T-helper 2 cell (primary cell): ENCODE measurements at regions not wholly inside any gene's neighbourhood (a gene's known extent, or its start where the extent isn't known, plus 50 kb on each side); places are given as distances from the start of the nearest gene placed in this dataset.

Experiments
- DNase-seq, 5 experiments: peaks; one replicate each; pipeline versions ENCODE4 v3.0.0 to v3.0.0-alpha.2; 2012 to 2022

DNA sequence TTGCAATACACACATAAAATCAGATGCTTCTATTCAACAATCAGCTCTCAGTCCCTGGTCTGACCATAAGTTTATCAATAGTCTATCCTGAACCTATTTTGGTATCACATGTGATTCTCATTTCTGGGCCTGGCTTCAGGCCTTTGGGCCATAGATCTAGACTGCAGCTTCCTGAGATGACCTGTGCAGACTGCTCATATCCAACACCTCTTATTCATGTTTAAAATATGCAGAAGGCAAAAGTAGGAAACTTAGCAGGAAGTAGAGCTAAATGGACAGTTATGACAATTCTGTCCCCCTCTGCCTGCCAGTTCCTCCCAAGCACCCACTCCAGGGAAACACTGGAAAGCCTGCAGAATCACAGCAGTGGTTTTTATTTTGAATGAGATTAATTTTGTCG lies 53.3 kb downstream of the C7orf25 start:
- DNase-seq = no peak

DNA sequence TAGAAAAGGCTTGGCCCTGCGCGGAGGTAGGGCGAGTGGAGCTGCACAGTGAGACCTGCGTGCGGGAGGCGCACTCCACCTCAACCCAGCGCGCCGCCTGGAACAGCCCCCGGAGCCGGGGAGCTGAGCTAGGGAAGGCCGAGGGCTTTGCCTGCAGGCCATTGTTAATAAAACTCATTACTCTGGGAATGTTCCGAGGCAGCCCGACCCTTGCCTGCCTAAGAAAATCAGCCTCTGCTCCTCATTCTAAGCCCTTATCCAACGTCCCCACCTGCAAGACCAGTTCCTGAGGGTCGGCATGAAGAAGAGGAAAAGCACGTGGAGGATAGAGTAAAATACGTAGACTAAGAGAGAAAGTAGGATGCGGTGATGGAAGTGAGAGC lies 55.3 kb downstream of the C7orf25 start:
- no peak for DNase-seq

DNA sequence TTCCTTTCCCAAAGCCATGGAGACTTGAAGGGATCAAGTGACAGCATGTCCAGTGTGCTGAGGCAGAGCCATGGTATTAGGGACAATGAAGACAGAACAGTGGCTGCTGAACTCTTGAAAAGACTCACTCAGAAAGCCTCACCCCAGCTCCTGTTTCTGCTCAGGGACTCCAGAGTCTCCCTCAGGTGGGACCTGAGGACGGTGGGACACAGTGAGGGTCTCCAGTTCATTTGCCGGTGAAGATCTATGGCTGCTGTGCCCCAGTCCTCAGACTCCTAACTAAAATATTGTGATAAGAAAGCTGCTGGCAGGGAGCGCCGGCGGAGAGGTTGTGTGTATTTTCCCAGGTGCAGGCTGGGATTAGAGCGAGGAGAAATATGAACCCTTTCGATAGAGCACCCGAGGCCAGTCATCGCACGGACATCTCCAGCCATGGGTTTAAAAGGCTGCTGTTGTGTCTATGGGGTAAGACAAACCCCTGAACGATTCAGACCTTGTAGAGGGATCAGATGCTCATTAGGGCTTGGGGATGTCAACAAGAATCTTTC lies 57.2 kb downstream of the C7orf25 start:
- no peak for DNase-seq

DNA sequence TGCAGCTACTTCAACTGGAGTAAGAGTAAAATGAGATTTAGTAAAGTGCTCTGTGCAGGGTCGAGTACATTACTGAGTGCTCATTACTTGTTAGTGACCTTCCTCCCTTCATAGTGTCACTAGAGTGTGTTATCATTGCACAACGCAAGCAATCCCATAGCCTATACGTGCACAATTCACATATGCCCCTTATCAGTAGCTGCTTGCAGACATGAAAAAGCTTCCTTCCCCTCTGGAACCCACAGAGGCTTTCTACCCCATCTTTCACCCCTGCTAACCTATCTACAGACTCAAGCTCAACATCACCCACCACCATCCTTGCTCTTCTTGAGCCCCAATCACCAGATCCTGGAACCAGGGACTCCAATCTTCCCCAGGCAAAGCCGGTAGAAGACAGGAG lies 59.3 kb downstream of the C7orf25 start:
- DNase-seq = no peak

DNA sequence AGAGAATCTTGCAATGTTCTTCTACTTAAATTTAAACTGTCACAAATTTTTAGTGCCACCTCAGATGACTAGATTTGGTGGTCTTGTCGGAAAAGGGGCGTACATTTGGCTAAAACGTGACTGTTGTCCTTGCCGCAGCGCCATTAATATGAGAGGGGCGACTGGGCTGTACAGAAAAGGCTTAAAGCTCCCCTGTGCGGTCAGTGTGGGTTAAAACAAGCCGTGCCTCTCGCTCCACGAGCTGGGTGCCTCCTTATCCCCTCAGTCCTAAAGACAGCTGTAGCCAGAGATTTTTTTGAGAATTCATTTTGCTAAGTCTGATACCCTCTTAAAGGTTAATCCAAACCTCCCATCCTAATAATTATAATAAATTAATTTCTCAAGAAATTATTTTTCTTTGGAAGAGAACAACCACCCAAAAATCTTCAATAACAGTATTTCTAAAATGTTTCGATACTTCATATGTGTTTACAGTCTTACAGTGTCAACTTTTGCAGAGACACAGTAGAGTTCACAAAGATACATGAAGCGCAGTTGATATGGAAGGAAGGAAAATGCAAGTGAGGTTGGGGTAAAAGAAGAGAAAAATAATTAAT lies 68.6 kb downstream of the C7orf25 start:
- DNase-seq = peak in 1 of 5 experiments; percentile 21

DNA sequence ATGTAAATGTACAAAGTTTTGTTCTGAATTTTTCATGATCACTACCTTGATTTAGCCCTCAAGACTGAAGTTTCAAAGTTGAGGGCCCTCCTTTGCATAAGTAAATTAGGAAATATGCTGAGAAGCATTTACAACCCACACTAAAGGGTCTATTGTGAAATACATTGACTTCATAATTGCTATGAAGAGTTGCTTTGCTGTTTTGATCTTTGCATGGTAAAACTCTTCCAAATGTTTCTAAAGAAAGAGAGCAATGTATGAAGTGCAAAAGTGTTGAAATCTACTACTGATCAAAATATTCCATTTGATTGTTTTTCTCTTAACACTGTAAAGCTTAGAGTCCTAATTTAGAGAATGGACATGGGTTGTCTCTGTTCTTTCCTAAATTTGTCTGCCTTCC lies 77.2 kb downstream of the C7orf25 start:
- no peak for DNase-seq

DNA sequence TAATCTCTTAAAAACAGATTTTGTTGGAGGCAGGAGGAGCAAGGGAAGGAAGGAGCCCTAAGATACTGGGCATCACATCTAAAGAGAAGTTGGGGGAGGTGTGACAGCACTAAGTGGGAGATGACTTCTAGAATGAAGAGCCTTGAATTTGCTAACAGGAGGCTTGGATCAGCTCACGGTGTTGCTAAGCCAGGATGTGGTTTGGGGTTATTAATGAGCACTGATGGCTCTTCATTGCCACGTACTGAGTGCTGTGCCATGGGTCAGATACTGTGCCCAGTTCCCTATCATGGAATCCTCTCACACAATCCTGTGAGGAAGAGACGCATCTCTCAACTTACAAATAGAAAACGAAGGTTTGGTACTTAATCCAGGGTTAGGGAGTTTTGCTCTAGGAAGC lies 78.5 kb downstream of the C7orf25 start:
- DNase-seq = no peak

DNA sequence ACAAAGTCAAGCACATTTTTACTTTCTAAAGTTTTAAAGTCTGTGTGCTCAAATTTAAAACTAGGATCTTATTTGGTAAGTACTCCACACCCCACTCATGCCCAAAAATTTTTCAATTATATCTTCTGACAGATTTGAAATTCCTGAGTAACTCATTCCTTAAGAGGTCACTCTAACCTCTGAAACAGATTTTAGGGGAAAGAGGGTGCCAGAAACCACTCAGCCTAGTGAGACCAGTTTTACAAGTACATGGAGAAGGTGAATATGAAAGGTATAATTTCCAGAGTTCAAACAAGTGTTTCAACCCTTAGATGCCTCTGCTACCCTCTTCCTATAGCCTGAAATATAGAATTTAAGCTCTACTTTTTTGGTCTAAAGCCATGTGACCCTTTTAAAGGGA lies 79.2 kb downstream of the C7orf25 start:
- DNase-seq = no peak

DNA sequence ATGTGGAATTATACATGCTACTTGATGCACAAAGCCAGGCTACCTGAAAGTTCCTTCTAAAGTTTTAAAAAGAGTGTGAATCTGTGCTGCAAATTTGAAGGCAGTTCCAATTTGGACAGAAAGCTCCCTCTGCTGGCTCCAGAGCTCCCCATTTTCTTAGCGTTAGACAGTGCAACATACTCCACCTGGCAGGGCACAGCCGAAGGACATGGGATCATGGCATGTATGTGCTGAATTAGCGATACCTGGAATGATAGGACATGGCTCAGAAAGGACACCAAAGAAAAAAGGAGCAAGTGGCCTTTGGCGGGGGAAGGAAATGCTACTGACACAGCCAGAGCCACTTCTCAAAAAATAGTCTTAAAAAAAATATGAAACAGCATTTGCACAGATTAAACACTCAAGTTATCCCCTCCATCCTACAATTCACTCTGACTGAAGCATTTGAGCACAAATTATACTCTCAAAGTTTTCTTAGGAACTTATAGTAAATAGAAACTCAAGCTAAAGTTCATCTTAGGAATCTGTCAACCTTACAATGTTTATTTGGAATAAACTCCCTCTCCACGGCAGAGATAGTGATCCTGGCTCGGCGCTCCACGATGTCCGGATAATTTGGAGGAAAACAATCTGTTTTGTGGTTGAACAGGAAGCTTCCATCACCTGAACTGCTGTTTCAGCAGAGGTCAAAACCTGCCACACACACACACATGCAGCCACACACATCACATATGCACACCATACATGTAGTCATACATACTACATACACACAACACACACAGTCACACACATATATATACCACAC lies 80.0 kb downstream of the C7orf25 start:
- no peak for DNase-seq

DNA sequence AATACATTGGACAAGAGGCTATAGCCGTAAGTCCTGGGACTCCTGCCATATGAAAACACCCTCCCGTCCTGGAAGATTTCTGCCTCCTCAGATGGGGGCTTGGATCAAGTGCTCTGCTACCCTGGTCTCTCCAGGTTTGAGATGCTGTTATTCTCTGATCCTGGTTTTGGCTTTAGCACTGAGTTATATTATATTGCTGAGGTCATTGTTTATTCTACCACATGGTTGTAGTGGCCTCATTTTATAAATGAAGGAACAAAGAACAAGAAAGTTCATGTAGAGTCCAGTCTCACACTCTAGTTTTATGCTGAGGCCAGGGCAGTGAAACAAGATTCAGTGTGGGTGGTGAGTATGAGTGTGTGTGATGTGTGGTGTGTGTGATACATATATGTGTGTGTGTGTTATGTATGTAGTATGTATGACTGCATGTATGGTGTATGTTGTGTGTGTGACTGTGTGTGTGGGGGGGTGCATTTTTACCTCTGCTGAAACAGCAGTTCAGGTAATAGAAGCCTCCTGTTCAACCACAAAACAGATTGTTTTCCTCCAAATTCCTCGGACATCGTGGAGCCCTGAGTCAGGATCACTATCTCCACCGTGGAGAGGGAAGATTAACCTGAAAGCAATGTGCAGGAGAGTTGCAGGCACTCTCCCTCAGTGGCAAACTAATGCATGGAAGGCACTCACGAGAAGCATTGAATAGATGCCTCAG lies 80.7 kb downstream of the C7orf25 start:
- DNase-seq = no peak

DNA sequence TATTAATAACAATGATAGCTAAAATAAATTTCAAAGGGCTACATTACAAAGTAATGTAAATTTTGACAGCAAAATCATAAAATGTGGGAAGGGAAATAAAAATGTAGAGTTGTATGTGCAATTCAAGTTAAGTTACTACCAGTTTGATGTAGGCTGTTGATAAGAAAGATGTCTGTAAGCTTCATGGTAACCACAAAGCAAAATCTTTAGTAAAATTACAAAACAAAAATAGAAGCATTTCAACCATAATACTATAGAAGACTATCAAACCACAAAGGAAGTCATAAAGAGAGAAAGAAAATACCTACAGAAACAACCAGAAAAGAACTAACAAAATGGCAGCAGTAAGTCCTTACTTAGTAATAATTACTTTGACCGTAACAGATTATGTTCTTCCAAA lies 99.1 kb downstream of the C7orf25 start:
- DNase-seq = no peak

DNA sequence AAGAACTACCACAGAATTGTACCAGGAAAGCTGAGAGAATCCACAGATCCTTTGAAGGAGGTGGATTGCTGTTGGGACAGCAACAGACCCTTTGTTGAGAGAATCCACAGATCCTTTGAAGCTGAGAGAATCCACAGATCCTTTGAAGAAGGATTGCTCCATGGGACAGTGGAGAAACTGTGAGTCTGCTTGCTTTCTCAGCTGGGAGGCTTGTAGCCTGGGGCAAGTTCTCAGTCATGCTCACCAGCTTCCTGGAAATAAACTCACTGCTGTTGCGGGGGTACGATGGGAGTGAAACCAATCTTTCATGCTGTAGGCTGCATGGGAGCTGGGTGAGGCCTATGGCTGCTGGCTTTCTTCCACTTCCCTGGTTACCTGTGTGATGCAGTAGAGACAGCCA lies 106.3 kb downstream of the C7orf25 start:
- no peak for DNase-seq

DNA sequence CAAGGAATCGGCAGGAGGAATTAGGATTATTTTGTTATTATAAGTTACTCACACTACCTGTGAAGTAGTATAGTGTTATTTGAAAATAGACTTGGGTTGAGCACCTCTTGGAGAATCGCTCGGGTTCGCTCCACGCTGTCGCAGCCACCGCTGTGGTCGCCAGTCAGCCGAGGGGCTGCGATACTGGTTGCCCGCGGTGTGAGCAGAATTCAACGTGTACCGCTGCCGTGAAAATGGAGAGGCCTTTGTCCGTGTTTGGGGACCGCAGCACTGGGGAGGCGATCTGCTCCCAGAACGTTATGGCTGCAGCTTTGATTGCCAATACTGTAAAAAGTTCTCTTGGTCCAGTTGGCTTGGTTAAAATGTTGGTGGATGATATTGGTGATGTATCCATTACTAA lies 117.2 kb downstream of the C7orf25 start:
- DNase-seq = no peak

DNA sequence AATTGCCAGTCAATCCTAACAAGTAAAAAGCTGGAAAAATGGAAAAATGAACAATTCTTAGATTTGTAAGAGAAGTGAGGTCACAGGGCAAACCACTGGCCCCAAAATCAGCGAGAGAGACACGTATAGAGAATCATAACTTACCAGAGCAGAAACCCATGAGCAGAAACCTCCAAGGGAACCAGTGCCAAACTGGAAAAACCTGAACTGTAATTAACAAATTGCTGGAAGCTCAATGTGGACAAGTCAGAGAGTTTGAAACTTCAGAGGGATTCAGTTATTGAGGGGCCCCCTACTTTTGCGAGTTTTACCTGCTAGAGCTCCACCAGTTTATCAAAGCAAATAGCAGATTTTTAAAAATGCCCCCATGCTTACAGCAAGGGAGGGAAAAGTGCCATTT lies 119.0 kb downstream of the C7orf25 start:
- no peak for DNase-seq

DNA sequence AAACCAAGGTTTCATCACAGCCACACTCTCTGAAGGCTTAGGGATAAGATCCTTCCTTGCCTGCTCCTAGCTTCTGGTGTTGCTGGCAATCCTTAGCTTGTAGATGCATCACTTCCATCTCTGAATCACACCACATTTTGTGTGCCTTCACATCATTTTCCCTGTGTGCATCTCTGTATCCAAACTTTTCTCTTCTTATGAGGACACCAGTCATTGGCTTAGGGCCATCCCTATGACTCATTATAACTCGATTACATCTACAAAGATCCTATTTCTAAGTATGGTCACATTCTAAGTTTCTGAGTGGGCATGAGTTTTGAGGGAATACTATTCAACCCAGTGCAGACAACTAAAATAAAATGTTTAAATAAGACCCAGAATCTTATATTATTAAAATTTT lies 121.7 kb downstream of the C7orf25 start:
- DNase-seq = no peak

DNA sequence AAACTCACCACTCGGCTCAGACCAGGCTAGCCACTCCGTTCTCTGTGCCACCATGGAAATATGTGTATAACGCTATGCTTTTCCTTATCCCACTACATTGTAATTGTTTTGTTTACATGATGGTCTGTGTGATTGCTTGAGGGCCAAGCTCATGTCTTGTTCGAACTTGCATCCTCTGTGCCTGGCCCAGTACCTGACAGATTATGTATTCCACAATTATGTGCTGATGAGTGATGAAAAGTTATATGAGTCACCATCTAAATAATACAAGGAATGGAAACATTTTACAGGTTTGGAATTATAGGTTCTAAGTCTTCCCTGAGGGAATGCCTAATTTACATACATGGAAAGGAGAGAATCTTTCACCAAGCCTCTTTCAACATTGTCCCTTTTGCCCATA lies 137.4 kb downstream of the C7orf25 start:
- no peak for DNase-seq

DNA sequence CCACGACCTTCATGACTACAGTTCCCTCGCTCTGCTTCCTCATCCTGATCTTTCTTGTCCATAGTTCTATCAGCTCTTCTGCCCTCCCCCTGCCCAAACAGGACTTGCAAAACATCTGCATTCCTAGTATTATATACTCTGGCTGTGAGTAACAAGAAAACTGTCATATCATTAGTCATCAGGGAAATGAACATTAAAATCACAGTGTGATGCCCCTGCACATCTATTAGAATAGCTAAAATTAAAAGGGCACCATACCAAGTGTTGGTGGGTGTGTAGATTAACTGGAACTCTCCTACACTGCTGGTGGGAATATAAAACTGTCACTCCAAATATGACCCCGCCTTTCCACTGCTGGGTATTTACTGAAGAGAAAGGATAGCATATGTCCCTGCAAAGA lies 141.8 kb downstream of the C7orf25 start:
- no peak for DNase-seq

DNA sequence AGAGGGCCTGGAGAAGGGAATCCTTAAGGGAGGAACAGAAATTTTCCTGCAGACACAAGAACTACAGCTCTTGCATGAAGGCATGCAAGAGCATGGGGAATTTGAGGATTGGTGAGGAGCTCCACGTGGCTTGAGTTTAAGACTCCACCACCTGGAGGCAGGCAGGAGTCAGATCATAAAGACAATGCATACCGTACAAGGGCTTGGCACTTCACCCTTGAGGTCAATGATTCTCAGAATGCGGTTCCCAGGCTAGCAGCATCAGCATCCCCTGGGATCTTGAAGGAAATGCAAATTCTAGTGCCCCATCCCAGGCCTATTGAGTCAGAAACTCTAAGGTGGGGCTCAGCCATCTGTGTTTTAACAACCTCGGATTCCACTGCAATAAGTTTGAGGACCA lies 143.8 kb downstream of the C7orf25 start:
- no peak for DNase-seq

DNA sequence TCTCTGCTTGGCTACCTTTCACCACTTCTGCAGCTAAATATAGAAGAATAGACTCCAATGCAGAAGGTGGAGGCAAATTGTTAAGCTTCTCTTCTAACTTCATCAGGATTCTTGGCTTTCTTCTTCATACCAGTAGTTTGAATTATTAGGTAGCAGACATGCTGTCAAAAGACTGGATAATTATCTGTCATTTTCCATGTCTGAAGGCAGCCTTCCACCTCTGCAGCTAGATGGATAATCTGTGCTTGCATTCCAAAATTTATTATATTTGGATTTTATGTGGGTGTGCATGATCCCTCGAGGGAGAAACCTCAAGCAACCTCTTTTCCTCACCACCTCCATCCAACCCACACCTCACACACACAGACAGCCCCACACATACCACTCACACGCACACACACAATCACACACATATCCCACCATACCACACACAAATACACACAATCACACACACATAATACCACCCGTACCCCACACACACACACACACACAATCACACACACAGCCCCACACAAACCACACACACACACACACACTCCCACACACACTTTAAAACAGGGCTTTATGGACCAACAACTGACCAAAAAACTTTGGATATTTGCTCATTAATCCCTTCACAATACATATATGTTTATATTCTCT lies 145.0 kb downstream of the C7orf25 start:
- DNase-seq = no peak

DNA sequence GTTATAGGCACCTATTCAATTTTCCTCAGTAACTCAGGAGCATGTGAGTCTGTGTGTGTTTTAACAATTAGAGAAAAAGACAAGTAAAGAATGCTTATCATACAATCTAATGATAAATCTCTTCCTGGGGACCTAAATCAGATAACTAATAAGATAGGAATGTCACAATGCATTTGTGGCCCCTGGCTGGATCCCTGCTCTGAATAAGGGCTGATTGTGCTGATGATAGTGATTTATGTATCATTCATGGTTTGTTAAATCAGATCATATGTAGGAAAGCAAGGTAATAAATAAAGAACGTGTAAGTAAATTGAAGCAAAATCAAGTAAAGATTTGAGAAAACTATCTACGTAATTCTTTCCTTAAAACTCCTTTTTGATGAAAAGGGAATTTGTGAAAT lies 145.9 kb downstream of the C7orf25 start:
- no peak for DNase-seq

DNA sequence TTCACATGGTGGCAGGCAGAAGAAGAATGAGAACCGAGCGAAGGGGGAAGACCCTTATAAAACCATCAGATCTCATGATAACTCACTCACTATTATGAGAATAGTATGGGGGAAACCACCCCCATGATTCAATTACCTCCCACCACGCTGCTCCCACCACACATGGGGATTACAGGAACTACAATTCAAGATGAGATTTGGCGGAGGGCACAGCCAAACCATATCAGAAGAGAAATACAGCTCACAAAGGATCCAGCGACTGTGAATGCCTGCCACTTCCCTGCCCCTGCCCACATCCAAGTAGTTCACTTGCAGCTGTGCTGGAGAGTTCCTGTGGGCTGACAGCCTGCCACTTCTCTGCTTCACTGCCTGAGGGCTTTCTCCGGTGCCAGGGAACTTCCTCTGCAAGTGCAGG lies 148.7 kb downstream of the C7orf25 start:
- DNase-seq = no peak

DNA sequence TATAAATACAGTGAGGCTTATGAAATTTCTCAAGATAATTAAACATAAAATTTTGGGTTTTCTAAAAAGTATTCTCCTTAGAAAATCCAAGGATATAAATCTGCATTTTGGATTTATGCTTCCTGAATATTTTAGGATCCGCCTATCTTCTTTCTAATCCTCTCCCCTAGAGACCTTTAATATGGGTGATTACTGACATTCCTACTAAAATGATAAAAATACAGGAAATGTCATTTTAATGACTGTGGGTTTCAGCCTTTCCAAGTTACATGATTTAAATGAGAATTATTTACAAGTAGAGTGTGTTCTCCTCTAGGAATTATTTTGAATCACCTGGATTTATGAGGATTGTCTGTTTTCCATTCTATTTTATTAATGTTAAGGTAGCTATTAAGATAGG lies 150.4 kb downstream of the C7orf25 start:
- DNase-seq = no peak

DNA sequence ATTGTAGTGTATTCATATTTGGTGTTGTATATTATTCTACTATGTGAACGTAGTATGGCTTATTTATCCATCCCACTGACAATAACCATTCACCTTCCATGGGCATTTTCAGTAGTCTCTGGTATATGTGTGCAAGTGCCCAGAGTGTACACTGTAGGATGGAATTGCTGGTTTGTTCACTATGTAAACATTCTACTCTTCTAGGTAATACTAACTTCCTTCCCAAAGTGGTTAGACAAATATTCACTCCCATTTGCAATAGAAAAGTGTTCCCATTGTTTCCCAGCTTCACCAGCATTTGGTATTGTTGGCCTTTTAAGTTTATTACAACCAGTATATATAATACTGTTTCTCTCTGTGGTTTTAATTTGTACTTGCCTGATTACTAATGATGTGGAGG lies 153.7 kb downstream of the C7orf25 start:
- DNase-seq = no peak
